ENCODE measurements at regions not wholly inside any gene's neighbourhood (a gene's known extent, or its start where the extent isn't known, plus 50 kb on each side); places are given as distances from the start of the nearest gene placed in this dataset.

- Histone ChIP-seq H3K4me3 (replicated peaks in 1 of 3; ENCODE audit: low read depth in 2 of 3, low read length in 3 of 3) (no peak overlapping the region), H3K27me3 (ENCODE audit: control insufficient read depth in 2 of 2, insufficient read depth in 2 of 2, low read length in 2 of 2) (no peaks in the 10 kb centered on the region), H4K20me1 (ENCODE audit: insufficient read depth, low read length) (no peaks in the 10 kb centered on the region), H3K4me2 (replicated peaks; ENCODE audit: extremely low read depth, low read length, poor library complexity, severe bottlenecking) (no peak overlapping the region), H3K27ac (ENCODE audit: low read depth in 1 of 2, low read length in 2 of 2) (no peak overlapping the region), H3K9ac (ENCODE audit: insufficient read depth, low read length, poor library complexity, severe bottlenecking) (no peak overlapping the region), H3K4me1 (ENCODE audit: control insufficient read depth in 1 of 2, insufficient read depth in 2 of 2, low read length in 2 of 2) (no peaks in the 10 kb centered on the region), H3K36me3 (replicated peaks in 1 of 2; ENCODE audit: control insufficient read depth in 1 of 2, insufficient read depth in 2 of 2, low read length in 2 of 2) (no peaks in the 10 kb centered on the region), H3K9me3 (replicated peaks in 1 of 2; ENCODE audit: control insufficient read depth in 1 of 2, insufficient read depth in 1 of 2, low read length in 2 of 2) (peaks cover 8 to 27% of the 10 kb centered on the region in 2 donors), H2AFZ (ENCODE audit: insufficient read depth, low read depth, low read length, poor library complexity, severe bottlenecking) (no peak overlapping the region), H3K79me2 (ENCODE audit: insufficient read depth, low read length) (no peaks in the 10 kb centered on the region)
- H3K27me3 Mint-ChIP-seq (ENCODE audit: low read depth in 3 of 3) = no peaks in the 10 kb centered on the region
- no peaks in the 10 kb centered on the region for H3K36me3 Mint-ChIP-seq
- intact Hi-C loops (cut with micrococcal nuclease) = no loop called here
- H3K4me3 Mint-ChIP-seq = no peak overlapping the region
- no peaks in the 10 kb centered on the region for H3K4me1 Mint-ChIP-seq
- no peak for TF ChIP-seq CTCF (IDR thresholded peaks at IDR 0.05)
- DNase-seq = no peak
- H3K9me3 Mint-ChIP-seq = peaks cover 7 to 26% (median 13%) of the 10 kb centered on the region in 7 donors
- H3K27ac Mint-ChIP-seq = no peak overlapping the region
- no CpG with 5 or more reads among the region's 2 CpGs for WGBS (ENCODE audit: insufficient coverage)
Measured at GRCh38 chr1:96191165-96191564, 530.4 kb upstream of the PTBP2 start.

GRCh38 chr1:96206451-96206850 is 515.1 kb upstream of the PTBP2 start:
- Histone ChIP-seq H4K20me1 (ENCODE audit: insufficient read depth, low read length) (no peaks in the 10 kb centered on the region), H2AFZ (ENCODE audit: insufficient read depth, low read depth, low read length, poor library complexity, severe bottlenecking) (no peak overlapping the region), H3K4me2 (replicated peaks; ENCODE audit: extremely low read depth, low read length, poor library complexity, severe bottlenecking) (no peak overlapping the region), H3K4me3 (replicated peaks in 1 of 3; ENCODE audit: low read depth in 2 of 3, low read length in 3 of 3) (no peak overlapping the region), H3K79me2 (ENCODE audit: insufficient read depth, low read length) (no peaks in the 10 kb centered on the region), H3K27ac (ENCODE audit: low read depth in 1 of 2, low read length in 2 of 2) (no peak overlapping the region), H3K27me3 (ENCODE audit: control insufficient read depth in 2 of 2, insufficient read depth in 2 of 2, low read length in 2 of 2) (no peaks in the 10 kb centered on the region), H3K9me3 (replicated peaks in 1 of 2; ENCODE audit: control insufficient read depth in 1 of 2, insufficient read depth in 1 of 2, low read length in 2 of 2) (peaks cover 0 to 4% of the 10 kb centered on the region in 2 donors), H3K9ac (ENCODE audit: insufficient read depth, low read length, poor library complexity, severe bottlenecking) (no peak overlapping the region), H3K36me3 (replicated peaks in 1 of 2; ENCODE audit: control insufficient read depth in 1 of 2, insufficient read depth in 2 of 2, low read length in 2 of 2) (no peaks in the 10 kb centered on the region), H3K4me1 (ENCODE audit: control insufficient read depth in 1 of 2, insufficient read depth in 2 of 2, low read length in 2 of 2) (no peaks in the 10 kb centered on the region)
- intact Hi-C loops (cut with micrococcal nuclease) = no loop called here
- no peaks in the 10 kb centered on the region for H3K4me1 Mint-ChIP-seq
- 100% methylated on average over 1 of the region's 2 CpGs for WGBS (ENCODE audit: insufficient coverage)
- DNase-seq = no peak
- TF ChIP-seq CTCF (IDR thresholded peaks at IDR 0.05) = no peak
- no peaks in the 10 kb centered on the region for H3K27me3 Mint-ChIP-seq (ENCODE audit: low read depth in 3 of 3)
- no peak overlapping the region for H3K4me3 Mint-ChIP-seq
- no peaks in the 10 kb centered on the region for H3K36me3 Mint-ChIP-seq
- H3K9me3 Mint-ChIP-seq = peaks cover 0 to 13% (median 3%) of the 10 kb centered on the region in 7 donors
- H3K27ac Mint-ChIP-seq = peak overlapping the region in 1 of 7 donors; percentile 0

Data from CD14-positive monocyte (primary cell).